ENCODE measurements at regions not wholly inside any gene's neighbourhood (a gene's known extent, or its start where the extent isn't known, plus 50 kb on each side); places are given as distances from the start of the nearest gene placed in this dataset.

DNA sequence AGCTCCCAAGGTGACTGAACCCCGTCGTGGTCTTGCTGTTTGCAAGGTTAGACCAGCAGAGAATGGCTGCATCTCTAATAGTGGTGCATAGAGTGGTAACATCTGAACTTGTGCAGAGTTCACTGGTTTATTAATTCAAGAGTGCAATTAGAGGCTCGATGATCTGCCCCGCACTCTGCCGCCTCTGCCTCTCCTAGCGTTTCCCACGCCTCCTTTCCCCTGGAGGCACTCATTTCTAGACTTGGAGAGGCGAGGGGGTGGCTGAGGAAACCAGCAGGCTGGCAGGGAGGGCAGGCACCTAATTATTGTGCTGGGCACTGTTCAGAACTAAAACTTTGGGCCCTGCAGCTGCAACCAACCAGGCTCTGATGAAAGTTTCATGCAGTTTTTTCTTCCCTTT lies 363.5 kb upstream of the EEF2KMT start:
- TF ChIP-seq, protein P1, sequence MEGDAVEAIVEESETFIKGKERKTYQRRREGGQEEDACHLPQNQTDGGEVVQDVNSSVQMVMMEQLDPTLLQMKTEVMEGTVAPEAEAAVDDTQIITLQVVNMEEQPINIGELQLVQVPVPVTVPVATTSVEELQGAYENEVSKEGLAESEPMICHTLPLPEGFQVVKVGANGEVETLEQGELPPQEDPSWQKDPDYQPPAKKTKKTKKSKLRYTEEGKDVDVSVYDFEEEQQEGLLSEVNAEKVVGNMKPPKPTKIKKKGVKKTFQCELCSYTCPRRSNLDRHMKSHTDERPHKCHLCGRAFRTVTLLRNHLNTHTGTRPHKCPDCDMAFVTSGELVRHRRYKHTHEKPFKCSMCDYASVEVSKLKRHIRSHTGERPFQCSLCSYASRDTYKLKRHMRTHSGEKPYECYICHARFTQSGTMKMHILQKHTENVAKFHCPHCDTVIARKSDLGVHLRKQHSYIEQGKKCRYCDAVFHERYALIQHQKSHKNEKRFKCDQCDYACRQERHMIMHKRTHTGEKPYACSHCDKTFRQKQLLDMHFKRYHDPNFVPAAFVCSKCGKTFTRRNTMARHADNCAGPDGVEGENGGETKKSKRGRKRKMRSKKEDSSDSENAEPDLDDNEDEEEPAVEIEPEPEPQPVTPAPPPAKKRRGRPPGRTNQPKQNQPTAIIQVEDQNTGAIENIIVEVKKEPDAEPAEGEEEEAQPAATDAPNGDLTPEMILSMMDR (IDR thresholded peaks at IDR 0.05; ENCODE audit: insufficient read depth, low read length, poor library complexity, severe bottlenecking), result no peak
- no peak for TF ChIP-seq EZH2phosphoT487 (conservative IDR thresholded peaks at IDR 0.05; ENCODE audit: low read length)

All from SU-DHL-6 (cell line).